Upper lobe of right lung (tissue), 1 donor: ENCODE measurements at regions not wholly inside any gene's neighbourhood (a gene's known extent, or its start where the extent isn't known, plus 50 kb on each side); places are given as distances from the start of the nearest gene placed in this dataset.

Source experiments
- ATAC-seq: fragments of 200-7000 bp; cut with Tn5 transposase; one replicate; pipeline ENCODE4 v1.9.1; 2020; ENCODE audit warnings: mild to moderate bottlenecking, moderate library complexity
- DNase-seq: peaks from one replicate; pipeline ENCODE4 v3.0.0-alpha.2; 2020
- H3K27ac ChIP-seq: fragments of 200-600 bp; one replicate; pipeline ENCODE4 v1.8.0; 2022
- H3K27me3 ChIP-seq: fragments of 200-600 bp; one replicate; pipeline ENCODE4 v1.8.0; 2022; ENCODE audit warnings: mild to moderate bottlenecking
- H3K36me3 ChIP-seq: fragments of 200-600 bp; one replicate; pipeline ENCODE4 v1.8.0; 2022
- H3K4me1 ChIP-seq: fragments of 200-600 bp; one replicate; pipeline ENCODE4 v1.8.0; 2022
- H3K4me3 ChIP-seq: fragments of 200-600 bp; one replicate; pipeline ENCODE4 v1.8.0; 2022; ENCODE audit warnings: mild to moderate bottlenecking
- H3K9me3 ChIP-seq: fragments of 200-600 bp; one replicate; pipeline ENCODE4 v1.8.0; 2022
- CTCF ChIP-seq: fragments of 200-600 bp; IDR thresholded peaks from one replicate; pipeline ENCODE4 v1.8.0; 2022; ENCODE audit warnings: antibody characterized with exemption
- intact Hi-C: fragments of 100-400 bp; cut with DNase I; formaldehyde crosslinking; loops from one replicate; pipeline ENCODE4 v1.11.0; 2022
- donor health status: DM: no; HTN: yes; CAD: no; lungs with severe emphysema.

GRCh38 chr4:138310498-138310897 is 68.3 kb upstream of the SLC7A11 start:
- no peak for DNase-seq
- Histone ChIP-seq H3K9me3 (no peaks in the 10 kb centered on the region), H3K4me3 (no peak overlapping the region), H3K27ac (no peak overlapping the region), H3K4me1 (no peaks in the 10 kb centered on the region), H3K36me3 (no peaks in the 10 kb centered on the region), H3K27me3 (no peaks in the 10 kb centered on the region)
- intact Hi-C loops, result no loop called here
- ATAC-seq, result no peak
- no peak for TF ChIP-seq CTCF

- no peaks in the 10 kb centered on the region for H3K36me3 ChIP-seq
- intact Hi-C loops, result no loop called here
- ATAC-seq (no peak), DNase-seq (no peak)
- no peaks in the 10 kb centered on the region for H3K4me1 ChIP-seq
- no peak overlapping the region for H3K4me3 ChIP-seq
- H3K27ac ChIP-seq, result no peak overlapping the region
- no peak for TF ChIP-seq CTCF
- no peaks in the 10 kb centered on the region for H3K9me3 ChIP-seq
- no peaks in the 10 kb centered on the region for H3K27me3 ChIP-seq
Observed at GRCh38 chr4:138308356-138308755, 66.2 kb upstream of the SLC7A11 start.

DNA sequence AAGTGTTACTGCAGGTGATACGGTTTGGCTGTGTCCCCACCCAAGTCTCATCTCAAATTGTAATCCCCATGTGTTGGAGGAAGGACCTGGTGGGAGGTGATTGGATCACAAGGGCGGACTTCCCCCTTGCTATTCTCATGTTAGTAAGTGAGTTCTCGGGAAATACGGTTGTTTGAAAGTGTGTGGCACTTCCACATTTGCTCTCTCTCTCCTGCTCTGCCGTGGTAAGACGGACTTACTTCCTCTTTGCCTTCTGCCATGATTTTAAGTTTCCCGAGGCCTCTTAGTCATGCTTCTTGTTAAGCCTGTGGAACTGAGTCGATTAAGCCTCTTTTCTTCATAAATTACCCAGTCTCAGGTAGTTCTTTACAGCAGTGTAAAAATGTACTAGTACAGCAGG is 65.2 kb upstream of the SLC7A11 start:
- no peak for DNase-seq
- Histone ChIP-seq H3K36me3 (no peaks in the 10 kb centered on the region), H3K27ac (no peak overlapping the region), H3K4me1 (no peaks in the 10 kb centered on the region), H3K4me3 (no peak overlapping the region), H3K9me3 (no peaks in the 10 kb centered on the region), H3K27me3 (no peaks in the 10 kb centered on the region)
- intact Hi-C loops, result no loop called here
- ATAC-seq, result peak; percentile 77
- TF ChIP-seq CTCF, result no peak

GRCh38 chr4:138305050-138305449 is 62.9 kb upstream of the SLC7A11 start:
- TF ChIP-seq CTCF, result no peak
- Histone ChIP-seq H3K9me3 (no peaks in the 10 kb centered on the region), H3K4me3 (no peak overlapping the region), H3K27ac (no peak overlapping the region), H3K4me1 (no peaks in the 10 kb centered on the region), H3K36me3 (no peaks in the 10 kb centered on the region), H3K27me3 (no peaks in the 10 kb centered on the region)
- no peak for DNase-seq
- ATAC-seq, result no peak
- intact Hi-C loops, result no loop called here

DNA sequence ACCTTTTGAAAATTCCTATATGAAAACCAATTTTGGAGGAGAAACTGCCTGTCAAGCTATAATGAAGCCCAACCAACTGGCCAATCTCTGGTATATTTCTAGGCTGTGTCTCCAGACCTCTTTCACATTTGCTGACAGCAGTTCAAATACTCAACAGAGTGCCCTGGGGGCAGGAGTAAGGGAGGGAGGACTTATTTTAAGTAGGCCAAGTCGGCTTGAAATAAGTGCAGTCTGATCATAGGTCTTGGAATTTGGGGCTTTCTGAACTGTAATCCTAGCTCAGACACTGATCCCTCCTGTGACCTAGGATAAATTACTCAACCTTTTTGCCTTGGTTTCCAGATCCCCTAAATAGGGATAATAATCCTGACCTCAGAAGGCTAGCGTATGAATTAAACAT is 59.4 kb upstream of the SLC7A11 start:
- ATAC-seq (no peak), DNase-seq (no peak)
- Histone ChIP-seq H3K4me1 (no peaks in the 10 kb centered on the region), H3K9me3 (no peaks in the 10 kb centered on the region), H3K36me3 (no peaks in the 10 kb centered on the region), H3K27me3 (no peaks in the 10 kb centered on the region), H3K4me3 (no peak overlapping the region), H3K27ac (no peak overlapping the region)
- no peak for TF ChIP-seq CTCF
- intact Hi-C loops, result no loop called here

DNA sequence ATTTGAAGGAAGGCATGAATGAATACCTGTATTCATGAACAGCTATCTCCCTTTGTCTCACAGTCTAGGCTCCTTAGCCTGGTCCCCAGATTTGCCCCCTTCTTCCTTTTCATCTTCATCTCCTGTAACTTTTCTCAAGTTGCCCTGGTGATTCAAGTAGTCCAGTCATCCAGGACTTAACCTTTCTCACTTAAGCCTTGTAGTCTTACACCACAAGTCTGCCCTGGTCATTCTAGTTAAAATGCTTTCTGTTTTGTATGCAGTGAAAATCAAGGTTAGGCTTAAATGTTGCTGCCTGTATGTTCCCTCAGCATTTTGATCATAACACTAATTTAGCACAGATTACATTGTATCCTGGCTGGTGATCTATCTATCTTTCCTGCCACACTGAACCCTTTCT is 58.5 kb upstream of the SLC7A11 start:
- Histone ChIP-seq H3K36me3 (no peaks in the 10 kb centered on the region), H3K4me1 (no peaks in the 10 kb centered on the region), H3K9me3 (no peaks in the 10 kb centered on the region), H3K27ac (no peak overlapping the region), H3K27me3 (no peaks in the 10 kb centered on the region), H3K4me3 (no peak overlapping the region)
- DNase-seq (no peak), ATAC-seq (no peak)
- no peak for TF ChIP-seq CTCF
- intact Hi-C loops, result no loop called here
